ENCODE measurements at regions not wholly inside any gene's neighbourhood (a gene's known extent, or its start where the extent isn't known, plus 50 kb on each side); places are given as distances from the start of the nearest gene placed in this dataset.

GRCh38 chr2:9135822-9136558, 70.6 kb upstream of the ASAP2 start:
- no peak for DNase-seq

- DNase-seq = no peak
These were observed 79.3 kb upstream of the ASAP2 start for GRCh38 chr2:9127316-9127715.

GRCh38 chr2:9126540-9126939, 80.1 kb upstream of the ASAP2 start:
- no peak for DNase-seq

- DNase-seq = no peak
These were observed 82.3 kb upstream of the ASAP2 start for GRCh38 chr2:9124231-9124741.

GRCh38 chr2:9123069-9123468, 83.5 kb upstream of the ASAP2 start:
- DNase-seq = no peak

GRCh38 chr2:9122367-9122766, 84.2 kb upstream of the ASAP2 start:
- no peak for DNase-seq

GRCh38 chr2:9118383-9118960, 88.1 kb upstream of the ASAP2 start:
- no peak for DNase-seq

- DNase-seq = no peak
These were observed 91.4 kb upstream of the ASAP2 start for GRCh38 chr2:9115229-9115628.

GRCh38 chr2:9114458-9114857, 92.2 kb upstream of the ASAP2 start:
- peak; percentile 6 for DNase-seq

GRCh38 chr2:9113916-9114315, 92.7 kb upstream of the ASAP2 start:
- DNase-seq = no peak

- DNase-seq = no peak
These were observed 93.3 kb upstream of the ASAP2 start for GRCh38 chr2:9113262-9113661.

- DNase-seq = no peak
These were observed 94.4 kb upstream of the ASAP2 start for GRCh38 chr2:9112079-9112721.

- DNase-seq = no peak
These were observed 95.6 kb upstream of the ASAP2 start for GRCh38 chr2:9110893-9111569.

- DNase-seq = no peak
These were observed 96.2 kb upstream of the ASAP2 start for GRCh38 chr2:9110346-9110884.

GRCh38 chr2:9109871-9110270, 96.7 kb upstream of the ASAP2 start:
- DNase-seq = no peak

GRCh38 chr2:9108210-9108967, 98.2 kb upstream of the ASAP2 start:
- DNase-seq = no peak

- DNase-seq = no peak
These were observed 99.2 kb upstream of the ASAP2 start for GRCh38 chr2:9107168-9108025.

- no peak for DNase-seq
These were observed 100.1 kb upstream of the ASAP2 start for GRCh38 chr2:9106338-9107167.

GRCh38 chr2:9105601-9106337, 100.8 kb upstream of the ASAP2 start:
- DNase-seq = no peak
